Endothelial cell of umbilical vein (primary cell): ENCODE measurements at regions not wholly inside any gene's neighbourhood (a gene's known extent, or its start where the extent isn't known, plus 50 kb on each side); places are given as distances from the start of the nearest gene placed in this dataset.

ENCODE experiments used
- EZH2 ChIP-seq: IDR thresholded peaks from 2 replicates; pipeline ENCODE4 v1.6.1; 2012; ENCODE audit warnings: borderline replicate concordance, low read depth, mild to moderate bottlenecking, moderate library complexity, low read length, inconsistent platforms; ENCODE audit not compliant: severe bottlenecking
- GATA2 ChIP-seq: IDR thresholded peaks from 2 replicates; pipeline ENCODE4 v1.7.0; 2011; ENCODE audit warnings: low read depth, mild to moderate bottlenecking, moderate library complexity, mixed read lengths, low read length; ENCODE audit not compliant: insufficient read length, insufficient read depth
- JUN ChIP-seq: IDR thresholded peaks from 2 replicates; pipeline ENCODE4 v1.6.1; 2011; ENCODE audit warnings: borderline replicate concordance, low read depth; ENCODE audit not compliant: insufficient read length, insufficient read depth
- MYC ChIP-seq: IDR thresholded peaks from one replicate; pipeline ENCODE4 v1.6.1; 2011; ENCODE audit warnings: mild to moderate bottlenecking, low read depth, low read length
- POLR2A ChIP-seq: IDR thresholded peaks from 2 replicates; pipeline ENCODE4 v1.6.1; 2012; ENCODE audit warnings: low read depth, mild to moderate bottlenecking, control low read depth, low read length
- POLR2AphosphoS5 ChIP-seq: IDR thresholded peaks from 2 replicates; pipeline ENCODE4 v1.6.1; 2012; ENCODE audit warnings: low read depth, mild to moderate bottlenecking, control low read depth, low read length, moderate library complexity; ENCODE audit not compliant: insufficient read depth
- TF ChIP-seq, protein P1 (sequence below), 2 donors: IDR thresholded peaks; 1 replicate in 1 of 2; 2 replicates in 1 of 2; pipeline ENCODE4 v1.5.1; 2011; ENCODE audit warnings: low read length in 2 of 2, mild to moderate bottlenecking in 2 of 2, moderate library complexity in 2 of 2, control low read depth in 1 of 2, inconsistent platforms in 1 of 2, low read depth in 1 of 2; ENCODE audit not compliant: insufficient read depth in 1 of 2; ENCODE audit errors: extremely low read depth in 1 of 2
- TF ChIP-seq, protein P2 (sequence below): IDR thresholded peaks from 2 replicates; pipeline ENCODE4 v1.6.1; 2011; ENCODE audit not compliant: insufficient read depth, insufficient read length

DNA sequence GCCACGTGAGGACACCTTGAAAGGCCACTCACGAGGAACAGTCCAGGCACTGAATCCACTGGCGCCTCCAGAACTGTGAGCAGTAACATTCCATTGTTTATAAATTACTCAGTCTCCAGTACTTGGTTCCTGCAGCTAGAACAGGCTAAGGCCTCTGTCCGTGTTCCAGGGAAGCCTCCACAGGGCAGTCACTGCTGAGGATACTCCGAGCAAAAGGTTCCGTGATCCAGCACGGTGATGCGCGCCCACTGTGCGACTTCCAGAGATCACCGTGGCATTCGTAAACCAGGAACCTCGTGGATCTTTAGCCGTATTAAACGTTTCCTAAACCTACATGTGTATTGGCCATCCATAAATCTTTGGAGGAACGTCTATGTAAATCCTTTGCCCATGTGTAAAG is 51.5 kb upstream of the SALL3 start:
- TF ChIP-seq, protein P1, sequence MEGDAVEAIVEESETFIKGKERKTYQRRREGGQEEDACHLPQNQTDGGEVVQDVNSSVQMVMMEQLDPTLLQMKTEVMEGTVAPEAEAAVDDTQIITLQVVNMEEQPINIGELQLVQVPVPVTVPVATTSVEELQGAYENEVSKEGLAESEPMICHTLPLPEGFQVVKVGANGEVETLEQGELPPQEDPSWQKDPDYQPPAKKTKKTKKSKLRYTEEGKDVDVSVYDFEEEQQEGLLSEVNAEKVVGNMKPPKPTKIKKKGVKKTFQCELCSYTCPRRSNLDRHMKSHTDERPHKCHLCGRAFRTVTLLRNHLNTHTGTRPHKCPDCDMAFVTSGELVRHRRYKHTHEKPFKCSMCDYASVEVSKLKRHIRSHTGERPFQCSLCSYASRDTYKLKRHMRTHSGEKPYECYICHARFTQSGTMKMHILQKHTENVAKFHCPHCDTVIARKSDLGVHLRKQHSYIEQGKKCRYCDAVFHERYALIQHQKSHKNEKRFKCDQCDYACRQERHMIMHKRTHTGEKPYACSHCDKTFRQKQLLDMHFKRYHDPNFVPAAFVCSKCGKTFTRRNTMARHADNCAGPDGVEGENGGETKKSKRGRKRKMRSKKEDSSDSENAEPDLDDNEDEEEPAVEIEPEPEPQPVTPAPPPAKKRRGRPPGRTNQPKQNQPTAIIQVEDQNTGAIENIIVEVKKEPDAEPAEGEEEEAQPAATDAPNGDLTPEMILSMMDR (IDR thresholded peaks at IDR 0.05; ENCODE audit: extremely low read depth in 1 of 2, insufficient read depth in 1 of 2, low read depth in 1 of 2, low read length in 2 of 2), result no peak
- TF ChIP-seq POLR2A (no peak), POLR2AphosphoS5 (no peak), EZH2 (no peak), JUN (no peak), MYC (no peak), GATA2 (no peak)
- TF ChIP-seq, protein P2, sequence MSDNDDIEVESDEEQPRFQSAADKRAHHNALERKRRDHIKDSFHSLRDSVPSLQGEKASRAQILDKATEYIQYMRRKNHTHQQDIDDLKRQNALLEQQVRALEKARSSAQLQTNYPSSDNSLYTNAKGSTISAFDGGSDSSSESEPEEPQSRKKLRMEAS, result no peak
